Posterior cingulate gyrus (tissue), 11 donors: ENCODE measurements at regions not wholly inside any gene's neighbourhood (a gene's known extent, or its start where the extent isn't known, plus 50 kb on each side); places are given as distances from the start of the nearest gene placed in this dataset.

Experiments used
- DNase-seq, 10 donors: peaks; one replicate each; pipeline versions ENCODE4 v3.0.0 to v3.0.0-alpha.2; 2020 to 2021; ENCODE audit warnings: mixed read lengths in 3 of 10
- intact Hi-C: fragments of 100-400 bp; cut with DNase I; formaldehyde crosslinking; loops from one replicate; pipeline ENCODE4 v1.15.1; 2023

GRCh38 chr6:40912158-40912946, 126.7 kb downstream of the UNC5CL start:
- DNase-seq: peak in 9 of 10 donors; percentile 21 to 93 (median 58)
- intact Hi-C loops: no loop called here

- intact Hi-C loops: no loop called here
- DNase-seq: no peak
These were observed 128.6 kb downstream of the UNC5CL start for GRCh38 chr6:40910260-40910893.

- no peak for DNase-seq
- intact Hi-C loops: no loop called here
These were observed 129.2 kb downstream of the UNC5CL start for GRCh38 chr6:40909811-40910210.

GRCh38 chr6:40907198-40907701, 131.8 kb downstream of the UNC5CL start:
- DNase-seq: peak in 1 of 10 donors; percentile 19
- intact Hi-C loops: no loop called here

- no peak for DNase-seq
- intact Hi-C loops: no loop called here
These were observed 132.3 kb downstream of the UNC5CL start for GRCh38 chr6:40906759-40907158.

- intact Hi-C loops: no loop called here
- no peak for DNase-seq
These were observed 134.3 kb downstream of the UNC5CL start for GRCh38 chr6:40904583-40905194.

GRCh38 chr6:40903456-40903855, 135.6 kb downstream of the UNC5CL start:
- intact Hi-C loops: no loop called here
- no peak for DNase-seq

- no peak for DNase-seq
- intact Hi-C loops: no loop called here
These were observed 137.5 kb downstream of the UNC5CL start for GRCh38 chr6:40901322-40902055.

GRCh38 chr6:40900791-40901190, 138.2 kb downstream of the UNC5CL start:
- peak in 1 of 10 donors; percentile 39 for DNase-seq

GRCh38 chr6:40899684-40900155, 139.3 kb downstream of the UNC5CL start:
- DNase-seq: no peak
- intact Hi-C loops: no loop called here

More at GRCh38 chr6:40900791-40901190, 138.2 kb downstream of the UNC5CL start:
- intact Hi-C loops: no loop called here

- DNase-seq: no peak
- intact Hi-C loops: no loop called here
These were observed 140.9 kb downstream of the UNC5CL start for GRCh38 chr6:40898073-40898472.

- DNase-seq: peak in 1 of 10 donors; percentile 45
- intact Hi-C loops: no loop called here
These were observed 141.5 kb downstream of the UNC5CL start for GRCh38 chr6:40897390-40898003.

- DNase-seq: no peak
- intact Hi-C loops: no loop called here
These were observed 142.3 kb downstream of the UNC5CL start for GRCh38 chr6:40896696-40897095.

GRCh38 chr6:40894962-40895799, 143.8 kb downstream of the UNC5CL start:
- peak in 4 of 10 donors; percentile 35 to 88 (median 56) for DNase-seq
- intact Hi-C loops: loop anchor here (2.0 kb wide), 1 partner anchor 132 kb away; no protein-coding TSS in a partner anchor

- intact Hi-C loops: no loop called here
- DNase-seq: no peak
These were observed 146.0 kb downstream of the UNC5CL start for GRCh38 chr6:40893021-40893420.

GRCh38 chr6:40892223-40892622, 146.8 kb downstream of the UNC5CL start:
- intact Hi-C loops: no loop called here
- no peak for DNase-seq

- no peak for DNase-seq
- intact Hi-C loops: no loop called here
These were observed 147.3 kb downstream of the UNC5CL start for GRCh38 chr6:40891686-40892085.

GRCh38 chr6:40891131-40891530, 147.9 kb downstream of the UNC5CL start:
- intact Hi-C loops: no loop called here

More at GRCh38 chr6:40891131-40891530, 147.9 kb downstream of the UNC5CL start:
- DNase-seq: no peak
